Stomach (tissue), 8 donors: ENCODE measurements at regions not wholly inside any gene's neighbourhood (a gene's known extent, or its start where the extent isn't known, plus 50 kb on each side); places are given as distances from the start of the nearest gene placed in this dataset.

Source experiments
- DNase-seq, 2 donors: peaks; one replicate each; pipeline versions ENCODE4 v3.0.0 to v3.0.0-alpha.2; 2013 to 2019
- H3K27ac ChIP-seq, 5 donors: fragments of 200-600 bp in 4 of 5; sonication (generic) in 4 of 5; one replicate each; pipeline ENCODE4 v1.5.1; 2013 to 2019; ENCODE audit warnings: mild to moderate bottlenecking in 1 of 5, moderate library complexity in 1 of 5
- H3K27me3 ChIP-seq, 3 donors: fragments of 200-600 bp; sonication (generic); one replicate each; pipeline ENCODE4 v1.5.1; 2017 to 2019; ENCODE audit warnings: mixed run types in 1 of 3
- H3K36me3 ChIP-seq, 4 donors: fragments of 200-600 bp; sonication (generic); 1 replicate in 3 of 4; 2 replicates in 1 of 4; pipeline ENCODE4 v1.5.1; 2016 to 2019
- H3K4me1 ChIP-seq, 4 donors: fragments of 200-600 bp; sonication (generic); one replicate each; pipeline ENCODE4 v1.5.1; 2016 to 2019
- H3K4me3 ChIP-seq, 4 donors: fragments of 200-600 bp; sonication (generic) in 3 of 4; one replicate each; pipeline ENCODE4 v1.5.1; 2016 to 2019; ENCODE audit warnings: mild to moderate bottlenecking in 1 of 4
- H3K9me3 ChIP-seq, 4 donors: fragments of 200-600 bp; sonication (generic); one replicate each; pipeline ENCODE4 v1.5.1; 2016 to 2019
- CTCF ChIP-seq, 7 experiments: fragments of 450-650 bp in 4 of 7; fragments of 200-600 bp in 3 of 7; sonication (generic) in 3 of 7; IDR thresholded peaks; one replicate each; pipeline ENCODE4 v1.5.1; 2016 to 2019; ENCODE audit warnings: antibody characterized with exemption in 7 of 7, control low read depth in 2 of 7, mild to moderate bottlenecking in 1 of 7
- EP300 ChIP-seq: sonication (generic); formaldehyde crosslinking; IDR thresholded peaks from one replicate; pipeline ENCODE4 v1.6.1; 2017; ENCODE audit warnings: antibody characterized with exemption
- POLR2A ChIP-seq, 4 donors: fragments of 450-650 bp; IDR thresholded peaks; one replicate each; pipeline ENCODE4 v1.6.1; 2016; ENCODE audit warnings: antibody characterized with exemption in 4 of 4, control low read depth in 2 of 4, mild to moderate bottlenecking in 1 of 4, moderate library complexity in 1 of 4
- POLR2AphosphoS5 ChIP-seq, 3 donors: sonication (generic); formaldehyde crosslinking; IDR thresholded peaks; one replicate each; pipeline ENCODE4 v1.6.1; 2016; ENCODE audit warnings: antibody characterized with exemption in 3 of 3
- whole genome bisulfite sequencing, 5 donors: extraction: QIAGEN DNeasy Blood & Tissue Kit in 3 of 5; methylation state at CpG; one replicate each; pipeline versions ENCODE4 v1.1.5 to v1.1.7; 2013 to 2018; 5-methylcytosine and 5-hydroxymethylcytosine counted together
- intact Hi-C: fragments of 100-400 bp; cut with DNase I; formaldehyde crosslinking; loops from one replicate; pipeline ENCODE4 v1.15.1; 2023; ENCODE audit warnings: low total_unique reads
- donor health status: healthy with polysubstance abuse.
- donor health status: Bipolar disorder and iron deficiency.
- donor health status: healthy.

GRCh38 chr12:91604897-91605296, 422.3 kb upstream of the DCN start:
- TF ChIP-seq EP300 (no peak), POLR2A (IDR thresholded peaks at IDR 0.05) (no peak), CTCF (IDR thresholded peaks at IDR 0.05) (no peak), POLR2AphosphoS5 (IDR thresholded peaks at IDR 0.05) (no peak)
- Histone ChIP-seq H3K4me3 (no peak overlapping the region), H3K9me3 (no peaks in the 10 kb centered on the region), H3K27ac (no peak overlapping the region), H3K27me3 (no peaks in the 10 kb centered on the region), H3K4me1 (no peaks in the 10 kb centered on the region), H3K36me3 (no peaks in the 10 kb centered on the region)
- 57 to 78% (median 73%) methylated on average over 6 of the region's 6 CpGs for whole genome bisulfite sequencing, 5 donors
- DNase-seq, result no peak
- intact Hi-C loops, result no loop called here

GRCh38 chr12:91603060-91603459, 420.4 kb upstream of the DCN start:
- no peaks in the 10 kb centered on the region for H3K4me1 ChIP-seq
- H3K4me3 ChIP-seq, result no peak overlapping the region
- H3K36me3 ChIP-seq, result no peaks in the 10 kb centered on the region
- WGBS, 5 donors, result 49 to 81% (median 59%) methylated on average over 2 of the region's 2 CpGs
- H3K9me3 ChIP-seq, result no peaks in the 10 kb centered on the region
- DNase-seq, result no peak
- intact Hi-C loops, result no loop called here
- TF ChIP-seq EP300, result no peak
- no peak for TF ChIP-seq POLR2AphosphoS5 (IDR thresholded peaks at IDR 0.05)
- no peak for TF ChIP-seq CTCF (IDR thresholded peaks at IDR 0.05)
- no peak for TF ChIP-seq POLR2A (IDR thresholded peaks at IDR 0.05)
- H3K27me3 ChIP-seq, result no peaks in the 10 kb centered on the region
- H3K27ac ChIP-seq, result no peak overlapping the region

GRCh38 chr12:91601054-91601453, 418.4 kb upstream of the DCN start:
- 63 to 76% (median 70%) methylated on average over 4 of the region's 4 CpGs for WGBS, 5 donors
- no peak overlapping the region for H3K27ac ChIP-seq
- no peak for DNase-seq
- H3K9me3 ChIP-seq, result no peaks in the 10 kb centered on the region
- H3K27me3 ChIP-seq, result no peaks in the 10 kb centered on the region
- intact Hi-C loops, result no loop called here
- no peak overlapping the region for H3K4me3 ChIP-seq
- H3K36me3 ChIP-seq, result no peaks in the 10 kb centered on the region
- TF ChIP-seq POLR2AphosphoS5 (IDR thresholded peaks at IDR 0.05) (no peak), POLR2A (IDR thresholded peaks at IDR 0.05) (no peak), EP300 (no peak), CTCF (IDR thresholded peaks at IDR 0.05) (no peak)
- no peaks in the 10 kb centered on the region for H3K4me1 ChIP-seq

- WGBS, 5 donors, result 56 to 65% (median 60%) methylated on average over 1 of the region's 1 CpG
- H3K9me3 ChIP-seq, result no peaks in the 10 kb centered on the region
- no peak overlapping the region for H3K27ac ChIP-seq
- no peaks in the 10 kb centered on the region for H3K27me3 ChIP-seq
- H3K4me3 ChIP-seq, result no peak overlapping the region
- H3K4me1 ChIP-seq, result no peaks in the 10 kb centered on the region
- intact Hi-C loops, result no loop called here
- TF ChIP-seq POLR2AphosphoS5 (IDR thresholded peaks at IDR 0.05), result no peak
- no peak for TF ChIP-seq POLR2A (IDR thresholded peaks at IDR 0.05)
- no peak for TF ChIP-seq EP300
- TF ChIP-seq CTCF (IDR thresholded peaks at IDR 0.05), result no peak
- no peak for DNase-seq
- H3K36me3 ChIP-seq, result no peaks in the 10 kb centered on the region
Measured at GRCh38 chr12:91594715-91595114, 412.1 kb upstream of the DCN start.

- TF ChIP-seq POLR2AphosphoS5 (IDR thresholded peaks at IDR 0.05) (no peak), POLR2A (IDR thresholded peaks at IDR 0.05) (no peak), CTCF (IDR thresholded peaks at IDR 0.05) (no peak), EP300 (no peak)
- intact Hi-C loops, result no loop called here
- H3K4me3 ChIP-seq, result no peak overlapping the region
- H3K36me3 ChIP-seq, result no peaks in the 10 kb centered on the region
- peaks cover 0 to 6% (median 0%) of the 10 kb centered on the region in 4 donors for H3K4me1 ChIP-seq
- H3K27me3 ChIP-seq, result no peaks in the 10 kb centered on the region
- DNase-seq, result no peak
- H3K9me3 ChIP-seq, result no peaks in the 10 kb centered on the region
- H3K27ac ChIP-seq, result no peak overlapping the region
- 0 to 53% (median 2%) methylated on average over 1 of the region's 1 CpG for WGBS, 5 donors
Measured at GRCh38 chr12:91591639-91591987, 409.0 kb upstream of the DCN start.
